Skeletal muscle cell (primary cell): ENCODE measurements at regions not wholly inside any gene's neighbourhood (a gene's known extent, or its start where the extent isn't known, plus 50 kb on each side); places are given as distances from the start of the nearest gene placed in this dataset.
"Not testable (repeated sequence)": the region's sequence is repeated elsewhere in the genome, so short reads cannot be mapped to it uniquely, and the experiment has no call there.

Source experiments
- DNase-seq: peaks from one replicate; pipeline ENCODE4 v3.0.0-alpha.2; 2010; ENCODE audit warnings: low read depth
- H3K4me3 ChIP-seq: 2 replicates; pipeline ENCODE4 v1.5.1; 2011; ENCODE audit warnings: low read depth, mild to moderate bottlenecking, control low read depth, low read length, moderate library complexity

DNA sequence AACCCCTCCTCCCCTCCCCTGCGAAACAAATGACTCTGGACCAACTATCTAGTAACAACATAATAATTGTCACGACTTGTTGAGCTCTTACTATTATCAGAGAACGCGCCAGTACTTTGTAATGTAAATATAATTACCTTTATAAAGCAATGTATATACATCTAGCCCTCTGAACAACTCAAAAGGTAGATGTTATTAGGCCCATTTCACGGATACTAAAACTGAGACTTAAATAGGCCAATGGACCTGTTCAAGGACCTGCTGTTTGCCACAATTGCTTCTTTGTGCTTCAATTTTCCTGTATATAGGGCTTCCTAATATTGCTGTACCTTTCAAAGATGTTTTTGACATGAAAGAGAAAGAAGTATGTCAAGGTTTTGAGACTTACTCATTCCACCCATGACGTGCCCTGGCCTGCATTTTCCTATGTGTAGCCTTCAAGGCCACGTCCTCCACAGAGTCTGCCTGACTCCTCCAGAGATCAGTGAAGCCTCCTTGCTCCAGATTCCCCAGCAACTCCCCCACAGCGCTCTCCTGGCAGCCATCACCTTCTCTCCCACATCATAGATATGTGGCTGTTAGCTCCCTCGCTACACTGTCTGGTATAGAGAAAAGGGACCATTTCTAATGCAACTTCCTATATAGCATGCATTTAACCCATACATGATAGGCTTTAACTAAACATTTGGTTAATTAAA, 156.6 kb downstream of the SKIDA1 start:
- H3K4me3 ChIP-seq = no peak overlapping the region
- no peak for DNase-seq

DNA sequence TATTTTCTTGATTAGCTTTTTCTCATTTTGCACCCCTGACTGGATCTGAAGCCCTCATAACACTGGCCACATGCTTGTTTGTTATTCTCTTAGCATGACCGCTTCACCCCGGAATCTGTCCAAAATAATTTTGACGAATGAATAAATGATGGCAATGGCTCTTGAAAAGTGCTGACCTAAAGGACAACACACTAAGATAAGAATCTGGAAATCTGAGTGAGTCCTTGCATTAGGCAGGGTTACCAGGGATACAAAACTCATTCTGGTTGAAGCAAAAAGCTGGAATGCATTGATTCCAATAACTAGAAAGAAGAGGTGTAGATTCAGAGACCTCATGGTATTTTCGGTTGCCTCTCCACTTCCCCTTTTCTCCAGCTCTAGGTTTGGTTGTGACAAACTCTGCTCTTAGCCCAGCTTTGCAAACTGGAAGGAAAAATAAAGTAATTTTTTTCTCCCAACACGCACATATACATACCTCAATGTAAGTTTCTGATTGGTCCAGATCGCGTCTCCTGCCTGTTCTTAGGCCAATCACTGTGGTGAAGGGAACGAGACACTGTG, 157.4 kb downstream of the SKIDA1 start:
- DNase-seq = no peak

DNA sequence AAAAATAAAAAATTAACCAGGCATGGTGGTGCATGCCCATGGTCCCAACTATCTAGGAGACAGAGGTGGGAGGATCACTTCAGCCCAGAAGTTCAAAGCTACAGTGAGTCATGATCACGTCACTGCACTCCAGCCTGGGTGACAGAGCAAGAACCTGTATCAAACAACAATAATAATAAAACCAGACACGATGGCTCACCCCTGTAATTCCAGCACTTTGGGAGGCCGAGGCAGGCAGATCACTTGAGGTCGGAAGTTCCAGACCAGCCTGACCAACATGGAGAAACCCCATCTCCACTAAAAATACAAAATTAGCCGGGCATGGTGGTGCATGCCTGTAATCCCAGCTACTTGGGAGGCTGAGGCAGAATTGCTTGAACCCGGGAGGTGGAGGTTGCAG, 159.4 kb downstream of the SKIDA1 start:
- not testable (repeated sequence) for H3K4me3 ChIP-seq, DNase-seq

More for the DNA sequence above, 157.4 kb downstream of the SKIDA1 start:
- H3K4me3 ChIP-seq = no peak overlapping the region

DNA sequence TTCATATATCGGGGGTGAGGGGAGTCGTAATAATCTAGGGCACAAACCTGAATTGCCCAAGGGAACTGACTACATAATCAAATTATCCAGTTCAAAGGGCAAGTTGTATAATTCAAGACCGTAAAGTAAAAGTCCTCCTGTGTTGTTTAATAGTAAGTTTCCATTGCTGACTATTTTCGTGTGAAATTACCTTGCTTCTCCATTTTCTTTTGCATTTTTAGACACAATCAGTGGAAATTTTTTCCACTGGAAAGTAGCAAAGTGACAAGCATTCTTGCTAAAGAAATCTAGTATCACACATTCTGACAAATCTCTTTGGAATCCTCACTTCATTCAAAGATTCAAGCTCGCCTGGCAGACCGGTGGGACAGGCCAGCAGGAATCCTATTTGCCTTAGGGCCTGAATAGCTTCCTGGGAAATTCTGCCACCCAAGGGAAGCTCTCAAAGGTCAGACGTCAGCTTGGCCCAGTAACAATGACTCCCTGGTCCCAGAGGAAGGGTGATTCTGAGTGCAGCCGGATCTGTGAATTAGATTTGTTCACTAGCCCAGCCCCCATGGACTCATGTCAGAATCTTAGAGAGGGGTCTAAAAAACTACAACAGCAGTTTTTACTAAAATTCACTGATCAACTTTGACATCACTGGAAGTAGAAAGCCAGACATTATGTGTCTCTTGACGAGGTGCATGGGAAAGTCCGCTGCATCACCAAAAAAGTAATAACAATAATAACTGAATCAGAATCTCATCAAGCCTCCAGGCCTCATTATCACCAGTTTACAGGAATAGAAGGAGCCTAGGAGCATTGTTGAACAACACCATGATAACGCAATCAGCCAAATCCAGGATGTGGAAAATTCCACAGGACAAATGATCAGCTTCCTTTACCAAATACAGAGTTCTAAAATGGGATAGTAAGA, 161.0 kb downstream of the SKIDA1 start:
- peak; percentile 60 for DNase-seq
- H3K4me3 ChIP-seq = no peak overlapping the region

DNA sequence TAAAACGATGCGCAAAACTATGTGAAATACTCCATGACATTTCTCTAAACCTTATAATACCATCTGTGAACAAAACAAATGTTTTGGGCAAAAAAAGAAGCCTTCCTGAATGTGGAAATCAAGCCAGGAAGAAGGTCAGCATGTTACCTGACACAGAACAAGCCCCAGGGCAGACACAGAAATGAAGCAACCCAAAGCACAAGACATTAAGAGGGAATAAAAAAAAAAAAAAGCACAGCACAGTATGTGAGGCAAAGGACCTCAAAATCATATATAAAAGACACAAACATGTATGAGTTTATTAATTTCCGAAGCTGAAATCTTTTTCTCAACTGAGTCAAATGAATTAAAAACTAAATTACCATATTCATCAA, 161.8 kb downstream of the SKIDA1 start:
- DNase-seq = no peak
- H3K4me3 ChIP-seq = no peak overlapping the region

DNA sequence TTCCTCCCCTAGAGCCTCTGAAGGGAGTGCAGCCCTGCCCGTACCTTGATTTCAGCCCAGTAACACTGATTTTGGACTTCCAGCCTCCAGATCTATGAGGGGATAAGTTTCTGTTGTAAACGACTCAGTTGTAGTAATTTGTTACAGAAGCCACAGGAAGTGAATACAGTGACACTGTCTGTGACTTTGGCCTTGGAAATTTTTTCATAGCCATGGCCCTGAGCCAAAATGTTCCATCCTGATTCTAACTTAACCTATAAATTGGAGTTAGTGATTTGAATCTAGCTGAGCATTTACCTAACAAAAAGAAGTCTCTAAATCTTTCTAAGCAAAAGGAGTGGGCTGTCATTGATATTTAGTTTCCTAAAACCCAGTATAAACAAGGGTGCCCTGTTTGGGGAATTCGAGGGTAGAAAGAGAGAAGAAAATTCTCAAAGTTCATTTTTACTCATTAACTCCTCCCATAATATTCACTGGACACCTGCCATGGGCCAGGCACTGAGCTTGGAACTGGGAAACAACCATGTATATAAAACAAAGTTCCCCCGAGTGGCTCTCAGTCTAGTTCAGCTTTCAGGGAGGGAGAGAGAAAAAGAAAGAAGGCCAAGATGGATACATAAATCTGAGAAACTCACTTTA, 162.3 kb downstream of the SKIDA1 start:
- no peak overlapping the region for H3K4me3 ChIP-seq
- no peak for DNase-seq

DNA sequence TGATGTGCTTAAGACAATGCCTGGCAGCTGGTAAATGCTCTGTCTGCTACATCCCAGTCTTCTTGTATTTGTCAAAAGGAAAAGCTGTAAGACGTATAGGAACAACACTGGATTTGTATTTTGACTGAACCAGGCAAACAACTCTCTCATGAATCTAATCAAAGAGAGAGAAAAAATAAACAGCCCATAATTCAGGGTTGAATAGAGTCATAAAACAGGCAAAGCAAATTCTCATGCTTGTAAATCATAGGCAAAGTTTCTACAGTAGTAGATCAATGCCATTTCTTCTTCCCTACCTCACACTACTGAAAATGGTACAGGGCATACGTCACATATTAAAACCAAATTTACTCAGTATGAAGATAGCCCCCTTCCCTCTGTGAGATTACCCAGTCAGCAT, 166.3 kb downstream of the SKIDA1 start:
- no peak for DNase-seq

DNA sequence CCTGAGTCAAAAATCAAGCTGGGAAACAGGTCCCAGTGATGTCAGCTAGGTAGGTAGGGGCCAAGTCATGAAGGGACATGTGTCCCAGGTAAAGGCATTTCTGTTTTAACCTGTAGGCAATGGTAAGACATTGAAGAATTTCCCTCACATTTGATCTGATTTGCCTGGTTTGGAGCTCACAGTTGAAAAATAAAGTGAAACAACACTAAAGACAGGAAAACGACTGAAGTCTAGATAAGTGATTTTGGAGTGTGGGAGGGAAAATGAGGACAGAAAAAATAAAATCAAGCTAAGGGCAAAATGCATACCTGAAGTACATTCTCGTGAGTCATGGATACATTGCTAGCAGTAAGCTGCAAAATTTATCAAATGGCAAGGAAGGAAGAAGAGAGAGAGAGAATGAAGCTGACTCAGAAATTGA, 169.9 kb downstream of the SKIDA1 start:
- DNase-seq = no peak
- no peak overlapping the region for H3K4me3 ChIP-seq

More for the DNA sequence above, 166.3 kb downstream of the SKIDA1 start:
- no peak overlapping the region for H3K4me3 ChIP-seq

DNA sequence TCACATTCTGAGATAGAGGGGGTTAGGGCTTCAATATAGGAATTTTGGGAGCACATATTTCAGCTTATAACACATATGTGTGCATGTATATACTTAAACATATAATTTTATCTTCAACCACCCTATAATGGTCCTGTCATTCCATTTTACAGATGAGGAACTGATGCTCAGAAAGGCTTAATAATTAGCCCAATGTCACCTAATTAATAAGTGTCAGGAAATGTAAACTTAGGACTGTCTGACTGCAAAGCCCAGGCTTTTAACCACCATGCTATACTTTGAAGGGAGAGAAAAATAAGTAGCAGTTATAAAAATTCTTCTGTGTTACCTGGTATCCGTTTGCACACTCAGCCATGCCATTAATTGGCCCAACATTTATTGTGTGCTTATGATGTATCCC, 172.6 kb downstream of the SKIDA1 start:
- no peak for DNase-seq
- no peak overlapping the region for H3K4me3 ChIP-seq

DNA sequence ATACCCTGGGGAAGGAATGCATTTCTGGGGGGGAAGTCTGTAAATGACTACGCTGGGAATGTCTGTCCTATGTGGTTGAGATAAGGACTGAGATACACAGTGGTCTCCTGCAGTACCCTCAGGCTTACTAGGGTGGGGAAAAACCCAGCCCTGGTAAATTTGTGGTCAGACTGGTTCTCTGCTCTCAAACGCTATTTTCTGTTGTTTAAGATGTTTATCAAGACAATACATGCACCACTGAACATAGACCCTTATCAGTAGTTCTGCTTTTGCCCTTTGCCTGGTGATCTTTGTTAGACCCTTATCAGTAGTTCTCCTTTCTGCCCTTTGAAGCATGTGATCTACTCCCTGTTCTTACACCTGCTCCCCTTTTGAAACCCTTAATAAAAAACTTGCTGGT, 173.9 kb downstream of the SKIDA1 start:
- not testable (repeated sequence) for H3K4me3 ChIP-seq, DNase-seq

DNA sequence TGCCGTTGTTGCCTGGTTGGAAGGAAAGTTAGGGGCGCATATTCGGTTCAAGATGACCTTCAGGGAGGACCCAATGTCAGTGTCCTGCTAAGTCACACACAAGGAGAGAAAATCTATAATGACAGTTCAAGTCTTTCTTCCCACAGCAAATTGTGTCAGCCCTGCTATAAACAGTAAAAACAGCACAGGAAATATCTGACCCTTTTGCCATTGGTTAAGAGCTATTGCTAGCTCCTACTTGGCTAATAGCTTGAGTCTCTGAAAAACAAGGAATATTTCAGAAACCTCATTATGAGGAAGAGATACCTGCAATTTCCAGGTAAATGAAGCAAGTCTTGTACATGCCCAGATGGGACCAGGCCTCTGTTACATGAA, 175.6 kb downstream of the SKIDA1 start:
- no peak for DNase-seq

DNA sequence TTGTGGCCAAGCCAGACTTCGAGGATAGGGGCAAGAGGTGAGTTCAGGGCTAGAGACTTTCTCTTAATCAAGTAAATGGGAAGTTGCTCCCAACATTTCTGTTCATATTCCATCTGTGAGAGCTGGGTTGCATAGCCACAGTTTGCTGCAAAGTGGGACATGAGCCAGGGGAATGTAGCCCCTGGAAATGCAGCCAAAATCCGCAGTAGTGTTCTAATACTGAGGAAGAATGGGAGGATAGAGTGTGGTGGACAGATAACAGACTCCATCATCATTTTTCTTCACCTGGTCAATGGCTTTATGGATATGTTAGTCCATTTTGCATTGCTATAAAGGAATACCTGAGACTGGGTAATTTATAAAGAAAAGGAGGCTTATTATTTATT, 177.7 kb downstream of the SKIDA1 start:
- no peak overlapping the region for H3K4me3 ChIP-seq
- no peak for DNase-seq

More for the DNA sequence above, 175.6 kb downstream of the SKIDA1 start:
- H3K4me3 ChIP-seq = no peak overlapping the region

DNA sequence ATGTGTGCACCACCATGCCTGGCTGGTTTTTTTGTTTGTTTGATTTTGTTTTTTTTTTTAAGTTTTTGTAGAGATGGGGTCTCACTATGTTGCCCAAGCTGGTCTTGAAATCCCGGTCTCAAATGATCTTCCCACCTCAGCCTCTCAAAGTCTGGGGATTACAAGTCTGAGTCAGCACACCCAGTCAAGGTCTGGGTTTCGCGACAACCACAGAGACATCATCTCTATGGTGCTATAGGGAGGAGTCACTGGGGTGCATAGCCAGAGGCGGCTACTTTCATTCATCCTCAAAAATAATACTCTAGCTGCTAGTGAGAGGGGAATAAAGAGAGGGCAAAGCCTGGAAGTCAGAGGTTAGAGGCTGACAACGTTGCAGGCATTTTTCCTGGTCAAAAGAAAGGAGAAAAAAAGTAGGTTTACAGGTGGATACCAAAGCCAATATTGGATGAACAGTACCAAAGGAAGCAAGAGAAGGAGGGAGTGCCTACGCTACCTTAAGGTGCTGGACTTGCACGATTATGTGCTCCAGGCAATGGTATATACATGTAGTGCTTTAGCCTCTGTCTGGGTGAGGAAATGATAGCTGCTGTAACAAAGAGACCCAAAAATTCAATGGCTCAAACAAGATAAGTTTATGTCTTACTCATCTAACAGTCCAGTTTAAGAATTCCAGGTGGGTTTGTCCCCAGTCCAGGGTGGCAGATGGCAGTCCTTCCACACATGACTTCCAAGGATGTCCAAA, 178.3 kb downstream of the SKIDA1 start:
- H3K4me3 ChIP-seq = no peak overlapping the region
- DNase-seq = no peak

DNA sequence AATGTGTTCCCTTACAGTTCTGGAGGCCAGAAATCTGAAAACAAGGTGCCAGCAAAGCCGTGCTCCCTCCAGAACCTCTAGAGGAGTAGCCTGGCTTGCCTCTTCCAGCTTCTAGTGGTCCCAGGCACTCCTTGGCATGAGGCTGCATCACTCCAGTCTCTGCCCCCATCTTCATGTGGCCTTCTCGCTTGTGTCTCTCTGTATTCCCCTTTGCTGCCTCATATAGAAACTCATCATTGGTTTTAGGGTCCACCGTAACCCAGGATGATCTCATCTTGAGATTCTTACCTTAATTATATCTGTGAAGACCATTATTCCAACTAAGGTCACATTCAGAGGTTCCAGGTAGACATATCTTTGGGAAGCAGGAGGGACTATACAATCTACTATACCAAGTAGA, 182.4 kb downstream of the SKIDA1 start:
- DNase-seq = no peak
- no peak overlapping the region for H3K4me3 ChIP-seq

DNA sequence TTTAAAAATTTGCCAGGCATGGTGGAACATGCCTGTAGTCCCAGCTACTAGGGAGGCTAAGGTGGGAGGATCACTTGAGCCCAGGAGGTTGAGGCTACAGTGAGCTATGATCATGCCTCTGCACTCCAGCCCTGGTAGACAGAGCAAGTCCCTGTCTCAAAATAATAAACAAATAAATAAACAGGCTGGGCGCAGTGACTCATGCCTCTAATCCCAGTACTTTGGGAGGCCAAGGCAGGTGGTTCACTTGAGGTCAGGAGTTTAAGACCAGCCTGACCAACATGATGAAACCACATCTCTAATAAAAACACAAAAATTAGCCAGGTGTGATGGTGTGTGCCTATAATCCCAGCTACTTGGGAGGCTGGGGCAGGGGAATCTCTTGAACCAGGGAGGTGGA, 183.0 kb downstream of the SKIDA1 start:
- not testable (repeated sequence) for DNase-seq, H3K4me3 ChIP-seq

DNA sequence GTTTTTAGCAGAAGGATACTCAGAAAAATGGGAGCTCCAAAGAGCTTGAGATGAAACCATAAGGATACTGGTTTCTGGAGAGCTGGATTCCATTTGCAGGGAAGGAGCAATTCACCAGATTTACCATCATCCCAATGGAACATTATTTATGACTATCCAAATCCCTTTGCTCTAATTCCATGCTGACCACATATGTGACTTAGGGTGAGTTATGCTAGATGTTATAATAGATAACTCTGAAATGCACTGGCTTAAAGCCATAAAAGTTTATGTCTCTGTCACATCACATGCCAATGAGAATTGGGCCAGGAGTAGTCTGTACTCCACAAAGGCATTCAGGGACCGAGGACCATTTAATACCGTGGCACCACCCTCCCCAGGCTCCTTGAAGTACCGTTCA, 185.2 kb downstream of the SKIDA1 start:
- no peak for DNase-seq
- no peak overlapping the region for H3K4me3 ChIP-seq

DNA sequence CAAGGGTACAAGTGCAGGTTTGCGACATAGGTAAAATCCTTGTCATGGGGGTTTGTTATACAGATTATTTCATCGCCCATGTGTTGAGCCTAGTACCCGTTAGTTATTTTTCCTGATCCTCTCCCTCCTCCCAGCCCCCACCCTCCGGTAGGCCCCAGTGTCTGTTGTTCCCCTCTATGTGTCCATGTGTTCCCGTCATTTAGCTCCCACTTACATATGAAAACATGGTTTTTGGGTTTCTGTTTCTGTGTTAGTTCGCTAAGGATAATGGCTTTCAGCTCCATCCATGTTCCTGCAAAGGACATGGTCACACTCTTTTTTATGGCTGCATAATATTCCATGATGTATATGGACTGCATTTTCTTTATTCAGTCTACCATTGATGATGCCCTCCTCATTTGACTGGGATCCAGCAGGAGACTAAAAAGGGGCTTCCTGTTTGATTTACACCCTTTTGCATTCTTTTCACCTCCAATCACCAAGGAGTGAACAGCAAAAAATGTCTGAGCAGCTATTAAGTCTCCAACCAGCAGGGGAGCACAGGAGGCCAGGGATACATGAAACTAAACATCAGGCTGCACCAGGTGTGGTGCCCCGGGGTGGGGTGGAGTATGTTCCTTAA, 188.2 kb downstream of the SKIDA1 start:
- H3K4me3 ChIP-seq = no peak overlapping the region
- DNase-seq = no peak

DNA sequence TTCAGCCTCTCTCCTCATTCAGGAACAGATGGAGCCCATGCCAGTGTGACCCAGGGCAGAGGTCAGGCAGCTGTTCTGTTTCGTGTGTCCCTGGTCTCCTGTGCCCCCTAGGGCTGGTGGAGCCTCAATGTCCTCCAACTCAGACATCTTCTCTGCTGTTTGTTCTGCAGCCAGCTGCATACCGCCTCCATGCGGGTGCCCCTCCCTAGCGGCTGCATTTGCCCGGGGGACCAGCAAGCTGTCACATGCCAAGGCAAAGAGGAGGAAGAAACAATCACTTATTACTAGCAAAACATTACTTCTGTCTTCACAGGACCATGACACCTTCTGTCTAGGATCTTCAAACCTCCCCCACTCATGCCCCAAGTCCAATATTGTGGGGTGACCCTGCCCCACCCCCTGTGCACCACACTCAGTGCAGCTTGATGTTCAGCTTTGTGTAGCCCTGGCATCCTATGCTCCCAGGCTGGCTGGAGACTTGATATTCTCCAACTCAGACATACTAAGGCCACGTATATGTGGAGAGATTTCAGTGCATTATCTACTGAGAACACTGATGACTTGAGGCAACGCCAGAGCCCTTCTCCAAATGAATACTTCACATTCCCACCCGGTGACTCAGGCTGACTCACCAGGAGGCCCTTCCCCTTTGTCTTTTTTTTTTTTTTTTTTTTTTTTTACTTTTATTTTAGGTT, 188.9 kb downstream of the SKIDA1 start:
- peak; percentile 85 for DNase-seq
- no peak overlapping the region for H3K4me3 ChIP-seq
